Right lobe of liver (tissue), 6 donors: ENCODE measurements at regions not wholly inside any gene's neighbourhood (a gene's known extent, or its start where the extent isn't known, plus 50 kb on each side); places are given as distances from the start of the nearest gene placed in this dataset.
A peak's percentile ranks its signal among the peaks of the same experiment; 100 is the strongest.

Source experiments
- ATAC-seq, 4 donors: fragments of 200-7000 bp; cut with Tn5 transposase; one replicate each; pipeline ENCODE4 v1.9.1; 2020; ENCODE audit warnings: mild to moderate bottlenecking in 4 of 4, moderate library complexity in 4 of 4
- DNase-seq, 3 donors: peaks; one replicate each; pipeline ENCODE4 v3.0.0-alpha.2; 2020
- H3K27ac ChIP-seq, 3 donors: fragments of 200-600 bp; one replicate each; pipeline ENCODE4 v1.8.0; 2022
- H3K27me3 ChIP-seq, 2 donors: fragments of 200-600 bp; one replicate each; pipeline ENCODE4 v1.8.0; 2022
- H3K36me3 ChIP-seq, 4 donors: fragments of 200-600 bp; sonication (generic) in 1 of 4; one replicate each; pipeline versions ENCODE4 v1.5.1 to v1.8.0; 2017 to 2022; ENCODE audit warnings: control low read depth in 1 of 4
- H3K4me1 ChIP-seq, 4 donors: fragments of 200-600 bp; sonication (generic) in 1 of 4; one replicate each; pipeline versions ENCODE4 v1.5.1 to v1.8.0; 2017 to 2022; ENCODE audit warnings: control low read depth in 1 of 4
- H3K4me3 ChIP-seq, 3 donors: fragments of 200-600 bp; one replicate each; pipeline ENCODE4 v1.8.0; 2022
- H3K9me3 ChIP-seq, 4 donors: fragments of 200-600 bp; sonication (generic) in 1 of 4; one replicate each; pipeline versions ENCODE4 v1.5.1 to v1.8.0; 2017 to 2022; ENCODE audit warnings: control low read depth in 1 of 4
- POLR2A ChIP-seq: fragments of 450-650 bp; IDR thresholded peaks from one replicate; pipeline ENCODE4 v1.6.1; 2017; ENCODE audit warnings: antibody characterized with exemption, mild to moderate bottlenecking
- WGBS: methylation state at CpG from one replicate; pipeline ENCODE4 v1.1.6; 2018; ENCODE audit warnings: low coverage, low lambda C conversion rate; ENCODE audit not compliant: insufficient coverage; ENCODE audit errors: missing lambda C conversion rate; 5-methylcytosine and 5-hydroxymethylcytosine counted together
- intact Hi-C, 2 donors: fragments of 100-400 bp; cut with DNase I; formaldehyde crosslinking; loops; one replicate each; pipeline versions ENCODE4 v1.11.2 to v1.14.1; 2022
- TF ChIP-seq, protein P1 (sequence below), 4 donors: fragments of 200-600 bp in 3 of 4; fragments of 450-650 bp in 1 of 4; IDR thresholded peaks; one replicate each; pipeline versions ENCODE4 v1.5.1 to v1.8.0; 2016 to 2022; ENCODE audit warnings: antibody characterized with exemption in 4 of 4, mild to moderate bottlenecking in 2 of 4
- donor health status: DM: no; HTN: yes; CAD: no.
- donor health status: DM: no; HTN: no; CAD: no.
- donor health status: DM: no; HTN: no; CAD: no.
- donor health status: DM: no; HTN: yes; CAD: no.
- donor health status: DM: no; HTN: yes; CAD: no.

DNA sequence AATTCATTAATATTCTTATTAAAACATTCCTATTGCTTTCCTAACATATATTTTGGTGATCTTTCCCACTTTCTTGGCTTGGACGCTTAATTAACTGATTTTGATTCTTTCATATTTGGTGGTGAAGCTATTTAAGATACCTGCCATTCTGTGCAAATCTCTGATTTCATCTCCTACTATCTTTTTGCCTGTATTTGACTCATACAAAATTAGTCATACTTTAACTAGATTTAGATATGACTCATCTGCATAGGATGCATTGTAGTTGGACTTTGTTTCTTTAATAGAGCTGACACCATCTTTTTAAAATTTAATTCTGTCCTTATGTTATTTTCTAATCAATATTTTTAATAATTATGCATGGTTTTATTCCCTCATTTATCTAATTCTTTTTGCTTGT is 93.8 kb upstream of the PLPPR4 start:
- WGBS: 78% methylated on average over 1 of the region's 1 CpG

DNA sequence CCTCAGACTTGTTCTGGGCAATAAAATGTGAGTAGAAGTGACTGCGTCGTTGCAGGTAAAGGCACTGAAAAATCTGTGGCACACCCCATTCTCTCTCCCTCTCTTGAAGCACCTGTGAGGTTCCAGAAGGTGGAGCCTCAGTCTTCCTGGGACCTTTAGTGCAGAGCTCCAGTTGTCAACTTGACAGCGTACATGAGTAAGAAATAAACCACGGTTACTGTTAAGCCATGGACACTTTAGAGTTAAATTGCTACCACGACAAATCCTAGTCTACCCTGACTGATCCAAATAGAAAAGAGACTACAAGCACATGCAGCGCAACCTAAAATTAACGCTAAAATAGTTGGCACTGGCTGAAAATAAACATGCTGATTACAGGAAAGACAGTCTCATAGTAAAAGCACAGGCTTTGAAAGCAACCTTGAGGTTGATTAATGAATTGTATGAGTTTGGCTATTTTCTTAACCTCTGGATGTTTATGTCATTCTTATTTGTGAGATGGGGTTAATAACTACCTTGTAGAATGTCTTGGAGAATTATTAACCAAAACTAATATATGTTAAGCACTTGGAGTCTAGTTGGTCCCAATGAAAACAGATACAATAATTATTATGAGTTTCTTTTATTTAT is 93.0 kb upstream of the PLPPR4 start:
- intact Hi-C loops: no loop called here

More for the DNA sequence above, 93.8 kb upstream of the PLPPR4 start:
- Histone ChIP-seq H3K4me1 (no peaks in the 10 kb centered on the region), H3K27ac (no peak overlapping the region), H3K4me3 (no peak overlapping the region), H3K36me3 (no peaks in the 10 kb centered on the region), H3K9me3 (no peaks in the 10 kb centered on the region), H3K27me3 (no peaks in the 10 kb centered on the region)
- ATAC-seq (peak in 1 of 4 donors; percentile 85), DNase-seq (no peak)
- intact Hi-C loops: no loop called here
- TF ChIP-seq, protein P1, sequence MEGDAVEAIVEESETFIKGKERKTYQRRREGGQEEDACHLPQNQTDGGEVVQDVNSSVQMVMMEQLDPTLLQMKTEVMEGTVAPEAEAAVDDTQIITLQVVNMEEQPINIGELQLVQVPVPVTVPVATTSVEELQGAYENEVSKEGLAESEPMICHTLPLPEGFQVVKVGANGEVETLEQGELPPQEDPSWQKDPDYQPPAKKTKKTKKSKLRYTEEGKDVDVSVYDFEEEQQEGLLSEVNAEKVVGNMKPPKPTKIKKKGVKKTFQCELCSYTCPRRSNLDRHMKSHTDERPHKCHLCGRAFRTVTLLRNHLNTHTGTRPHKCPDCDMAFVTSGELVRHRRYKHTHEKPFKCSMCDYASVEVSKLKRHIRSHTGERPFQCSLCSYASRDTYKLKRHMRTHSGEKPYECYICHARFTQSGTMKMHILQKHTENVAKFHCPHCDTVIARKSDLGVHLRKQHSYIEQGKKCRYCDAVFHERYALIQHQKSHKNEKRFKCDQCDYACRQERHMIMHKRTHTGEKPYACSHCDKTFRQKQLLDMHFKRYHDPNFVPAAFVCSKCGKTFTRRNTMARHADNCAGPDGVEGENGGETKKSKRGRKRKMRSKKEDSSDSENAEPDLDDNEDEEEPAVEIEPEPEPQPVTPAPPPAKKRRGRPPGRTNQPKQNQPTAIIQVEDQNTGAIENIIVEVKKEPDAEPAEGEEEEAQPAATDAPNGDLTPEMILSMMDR (IDR thresholded peaks at IDR 0.05): no peak
- no peak for TF ChIP-seq POLR2A

DNA sequence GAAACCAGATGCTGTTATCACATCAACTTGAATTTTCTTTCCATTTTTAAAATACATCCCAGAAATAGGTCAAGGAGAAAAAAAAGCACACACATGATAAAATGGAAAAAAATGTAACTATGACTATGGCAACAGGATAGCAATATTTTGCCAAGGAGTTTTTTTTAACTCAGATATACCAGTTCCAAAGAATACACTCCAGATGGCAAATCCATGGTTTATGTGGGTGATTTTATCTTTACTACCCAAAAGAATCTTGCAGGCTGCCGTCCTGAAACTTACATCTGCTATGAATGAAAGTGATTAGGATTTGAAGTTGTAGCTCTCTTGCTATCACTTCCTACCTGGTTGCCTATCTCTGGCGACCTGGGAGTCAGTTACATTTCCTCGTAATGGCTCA is 91.0 kb upstream of the PLPPR4 start:
- intact Hi-C loops: no loop called here
- Histone ChIP-seq H3K27ac (no peak overlapping the region), H3K27me3 (no peaks in the 10 kb centered on the region), H3K9me3 (no peaks in the 10 kb centered on the region), H3K4me3 (no peak overlapping the region), H3K36me3 (no peaks in the 10 kb centered on the region), H3K4me1 (no peaks in the 10 kb centered on the region)
- no peak for ATAC-seq
- WGBS: 77% methylated on average over 3 of the region's 3 CpGs
- no peak for TF ChIP-seq POLR2A
- TF ChIP-seq, protein P1 (IDR thresholded peaks at IDR 0.05): no peak
- no peak for DNase-seq

More for the DNA sequence above, 93.0 kb upstream of the PLPPR4 start:
- Histone ChIP-seq H3K4me3 (no peak overlapping the region), H3K36me3 (no peaks in the 10 kb centered on the region), H3K27ac (no peak overlapping the region), H3K4me1 (no peaks in the 10 kb centered on the region), H3K9me3 (no peaks in the 10 kb centered on the region), H3K27me3 (no peaks in the 10 kb centered on the region)
- TF ChIP-seq, protein P1 (IDR thresholded peaks at IDR 0.05): peak in 1 of 4 donors; percentile 15
- no peak for TF ChIP-seq POLR2A
- DNase-seq (no peak), ATAC-seq (peak in 3 of 4 donors; percentile 55 to 69 (median 68))
- 51% methylated on average over 7 of the region's 7 CpGs for WGBS

DNA sequence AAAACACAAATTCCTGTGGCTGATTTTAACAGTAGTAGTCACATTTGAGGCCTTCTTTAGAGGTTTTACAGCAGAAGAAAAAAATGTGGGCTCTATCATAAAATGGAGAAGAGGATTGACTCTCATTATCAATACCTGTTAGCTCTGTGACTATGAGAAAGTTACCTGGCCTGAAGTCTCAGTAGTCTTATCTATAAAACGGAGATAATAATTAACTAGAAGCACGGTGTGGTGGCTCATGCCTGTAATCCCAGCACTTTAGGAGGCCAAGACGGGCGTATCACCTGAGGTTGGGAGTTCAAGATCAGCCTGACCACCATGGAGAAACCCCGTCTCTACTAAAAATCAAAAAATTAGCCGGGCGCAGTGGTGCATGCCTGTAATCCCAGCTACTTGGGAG is 90.4 kb upstream of the PLPPR4 start:
- intact Hi-C loops: no loop called here
- ATAC-seq: peak in 1 of 4 donors; percentile 62
- Histone ChIP-seq H3K4me3 (no peak overlapping the region), H3K4me1 (no peaks in the 10 kb centered on the region), H3K27ac (no peak overlapping the region), H3K27me3 (no peaks in the 10 kb centered on the region), H3K9me3 (no peaks in the 10 kb centered on the region), H3K36me3 (no peaks in the 10 kb centered on the region)
- DNase-seq: no peak
- WGBS: 36% methylated on average over 4 of the region's 7 CpGs
- TF ChIP-seq POLR2A: no peak
- TF ChIP-seq, protein P1 (IDR thresholded peaks at IDR 0.05): no peak
